ENCODE measurements at regions not wholly inside any gene's neighbourhood (a gene's known extent, or its start where the extent isn't known, plus 50 kb on each side); places are given as distances from the start of the nearest gene placed in this dataset.

- no peak for TF ChIP-seq POLR2AphosphoS5 (IDR thresholded peaks at IDR 0.05)
- no peak for TF ChIP-seq CTCF (IDR thresholded peaks at IDR 0.05)
- TF ChIP-seq EP300 (IDR thresholded peaks at IDR 0.05): no peak
Observed at GRCh38 chr7:81370822-81371221, 399.0 kb downstream of the HGF start.

All from esophagus muscularis mucosa (tissue), 4 donors.